HepG2 (cell line): ENCODE measurements at regions not wholly inside any gene's neighbourhood (a gene's known extent, or its start where the extent isn't known, plus 50 kb on each side); places are given as distances from the start of the nearest gene placed in this dataset.

Experiments used
- ATAC-seq: fragments of 200-7000 bp; cut with Tn5 transposase; 3 replicates; pipeline ENCODE4 v1.9.1; 2020; ENCODE audit warnings: mild to moderate bottlenecking, moderate library complexity
- BruUV-seq: library from RNA; stranded (reverse); fragments of 400-500 nt; replicated peaks from 2 replicates; lab custom pipeline; 2021; lab: Mats Ljungman, UMichigan
- CTCF ChIA-PET: fragments of 300-600 bp; formaldehyde crosslinking; extraction: SDS; loops from one replicate; lab custom pipeline; 2021; ENCODE audit warnings: low total read pairs, inconsistent platforms, low intra/inter-chr PET ratio; lab: Yijun Ruan, JAX
- POLR2A ChIA-PET: fragments of 350-600 bp; sonication (Branson Sonifier 250); formaldehyde crosslinking; loops from one replicate; lab custom pipeline; 2020; ENCODE audit warnings: antibody characterized with exemption, inconsistent platforms; lab: Yijun Ruan, JAX
- DNase-seq: peaks from one replicate; pipeline ENCODE4 v3.0.0-alpha.2; 2015; ENCODE audit warnings: low spot score
- FAIRE-seq: peaks from 3 replicates; lab custom pipeline; 2011; peaks lifted over from hg19 to GRCh38; lab: Jason Lieb, UNC
- H2AFZ ChIP-seq: one replicate; pipeline ENCODE4 v1.6.1; 2011; ENCODE audit warnings: low read length, inconsistent platforms
- H3K27ac ChIP-seq: fragments of 300-600 bp; 3 replicates; pipeline ENCODE4 v1.8.0; 2011; ENCODE audit warnings: mixed run types, mild to moderate bottlenecking, mixed read lengths, low read length, inconsistent platforms; ENCODE audit not compliant: insufficient read depth; ENCODE audit errors: extremely low read length
- H3K27me3 ChIP-seq, 2 experiments: fragments of 200-600 bp in 1 of 2; 2 replicates in 1 of 2; 3 replicates in 1 of 2; pipeline versions ENCODE4 v1.6.0 to v1.8.0; 2011; ENCODE audit warnings: low read length in 2 of 2, mild to moderate bottlenecking in 2 of 2, moderate library complexity in 2 of 2, inconsistent platforms in 1 of 2; ENCODE audit not compliant: insufficient read depth in 2 of 2, control insufficient read depth in 1 of 2
- H3K36me3 ChIP-seq, 2 experiments: fragments of 200-600 bp in 1 of 2; replicated peaks in 1 of 2; 2 replicates in 1 of 2; 3 replicates in 1 of 2; pipeline versions ENCODE4 v1.5.1 to v1.8.0; 2011; ENCODE audit warnings: low read length in 2 of 2, inconsistent platforms in 1 of 2; ENCODE audit not compliant: insufficient read depth in 2 of 2, control insufficient read depth in 1 of 2
- H3K4me1 ChIP-seq: 2 replicates; pipeline ENCODE4 v1.5.1; 2012; ENCODE audit warnings: low read length, inconsistent platforms; ENCODE audit not compliant: insufficient read depth
- H3K4me2 ChIP-seq: 2 replicates; pipeline ENCODE4 v1.6.0; 2011; ENCODE audit warnings: low read depth, low read length, inconsistent platforms
- H3K4me3 ChIP-seq, 3 experiments: fragments of 200-600 bp in 1 of 3; sonication (generic), shearing (Covaris generic) in 1 of 3; replicated peaks in 1 of 3; 2 replicates each; pipeline ENCODE4 v1.5.1; 2011 to 2016; ENCODE audit warnings: low read length in 3 of 3, inconsistent platforms in 2 of 3, low read depth in 2 of 3, mild to moderate bottlenecking in 2 of 3, control low read depth in 1 of 3, mixed read lengths in 1 of 3; ENCODE audit not compliant: insufficient read depth in 1 of 3
- H3K79me2 ChIP-seq: one replicate; pipeline ENCODE4 v1.6.1; 2011; ENCODE audit warnings: low read length, inconsistent platforms; ENCODE audit not compliant: insufficient read depth
- H3K9ac ChIP-seq: 2 replicates; pipeline ENCODE4 v1.6.0; 2011; ENCODE audit warnings: mild to moderate bottlenecking, low read depth, low read length, inconsistent platforms; ENCODE audit not compliant: insufficient read depth
- H3K9me3 ChIP-seq: 2 replicates; pipeline ENCODE4 v1.5.1; 2012; ENCODE audit warnings: mild to moderate bottlenecking, low read length
- H4K20me1 ChIP-seq: 2 replicates; pipeline ENCODE4 v1.6.0; 2011; ENCODE audit warnings: inconsistent platforms, mild to moderate bottlenecking, low read length, moderate library complexity; ENCODE audit not compliant: insufficient read depth
- CREB1 ChIP-seq, 2 experiments: fragments of 450-650 bp in 1 of 2; IDR thresholded peaks; 2 replicates each; pipeline ENCODE4 v1.6.1; 2016 to 2017; ENCODE audit warnings: control low read depth in 1 of 2, mild to moderate bottlenecking in 1 of 2, missing compliant biosample characterization in 1 of 2, missing genetic modification characterization in 1 of 2
- FOXJ3 ChIP-seq: sonication (generic); formaldehyde crosslinking; IDR thresholded peaks from 2 replicates; pipeline ENCODE4 v1.4.0; 2020; ENCODE audit warnings: missing genetic modification reagents, mild to moderate bottlenecking, borderline replicate concordance
- IRX3 ChIP-seq: sonication (generic); formaldehyde crosslinking; IDR thresholded peaks from 2 replicates; pipeline ENCODE4 v1.8.1; 2023; ENCODE audit warnings: mild to moderate bottlenecking, low read depth, missing genetic modification reagents, borderline replicate concordance
- KDM5B ChIP-seq: sonication (generic); formaldehyde crosslinking; IDR thresholded peaks from 2 replicates; pipeline ENCODE4 v1.4.0; 2020; ENCODE audit warnings: missing genetic modification reagents, mild to moderate bottlenecking, borderline replicate concordance
- NFE2 ChIP-seq: sonication (generic); formaldehyde crosslinking; IDR thresholded peaks from 2 replicates; pipeline ENCODE4 v1.4.0; 2020; ENCODE audit warnings: missing genetic modification reagents
- ZBTB7A ChIP-seq: sonication (generic); formaldehyde crosslinking; IDR thresholded peaks from 2 replicates; pipeline ENCODE4 v1.8.0; 2022; ENCODE audit warnings: mild to moderate bottlenecking, missing genetic modification reagents
- ZNF292 ChIP-seq: sonication (generic); formaldehyde crosslinking; IDR thresholded peaks from 2 replicates; pipeline ENCODE4 v1.8.1; 2022; ENCODE audit warnings: mild to moderate bottlenecking, low read depth, missing genetic modification reagents, borderline replicate concordance
- ZNF33B ChIP-seq: sonication (generic); formaldehyde crosslinking; IDR thresholded peaks from 2 replicates; pipeline ENCODE4 v1.5.1; 2020; ENCODE audit warnings: mild to moderate bottlenecking, missing genetic modification reagents
- ZNF350 ChIP-seq: sonication (generic); formaldehyde crosslinking; IDR thresholded peaks from 2 replicates; pipeline ENCODE4 v1.4.0; 2020; ENCODE audit warnings: mild to moderate bottlenecking, low read depth, missing genetic modification reagents, borderline replicate concordance
- ZNF713 ChIP-seq: sonication (generic); formaldehyde crosslinking; IDR thresholded peaks from 2 replicates; pipeline ENCODE4 v1.4.0; 2020; ENCODE audit warnings: mild to moderate bottlenecking, missing genetic modification reagents
- ZNF883 ChIP-seq: sonication (generic); formaldehyde crosslinking; IDR thresholded peaks from 2 replicates; pipeline ENCODE4 v1.5.1; 2020; ENCODE audit warnings: mild to moderate bottlenecking, missing genetic modification reagents; ENCODE audit errors: not compliant biosample characterization
- whole genome bisulfite sequencing: methylation state at CpG from one replicate; pipeline ENCODE4 v1.1.6; 2017; ENCODE audit warnings: low lambda C conversion rate; 5-methylcytosine and 5-hydroxymethylcytosine counted together
- in situ Hi-C: cut with HindIII; loops from 2 replicates; pipeline ENCODE4 v1.10.0; 2017; ENCODE audit warnings: low pct_unique_long_range_greater_than_20kb; ENCODE audit not compliant: extremely low pct_ligation_motif_present
- intact Hi-C: fragments of 100-400 bp; cut with micrococcal nuclease; formaldehyde crosslinking; loops from one replicate; pipeline ENCODE4 v1.10.0; 2022; ENCODE audit not compliant: unreplicated experiment
- TF ChIP-seq, protein P1 (sequence below): sonication (generic); formaldehyde crosslinking; IDR thresholded peaks from 2 replicates; pipeline ENCODE4 v1.5.0; 2020; ENCODE audit warnings: missing genetic modification reagents
- TF ChIP-seq, protein P2 (sequence below): IDR thresholded peaks from 2 replicates; pipeline ENCODE4 v1.6.1; 2016; ENCODE audit warnings: missing compliant biosample characterization, missing genetic modification reagents, borderline replicate concordance

DNA sequence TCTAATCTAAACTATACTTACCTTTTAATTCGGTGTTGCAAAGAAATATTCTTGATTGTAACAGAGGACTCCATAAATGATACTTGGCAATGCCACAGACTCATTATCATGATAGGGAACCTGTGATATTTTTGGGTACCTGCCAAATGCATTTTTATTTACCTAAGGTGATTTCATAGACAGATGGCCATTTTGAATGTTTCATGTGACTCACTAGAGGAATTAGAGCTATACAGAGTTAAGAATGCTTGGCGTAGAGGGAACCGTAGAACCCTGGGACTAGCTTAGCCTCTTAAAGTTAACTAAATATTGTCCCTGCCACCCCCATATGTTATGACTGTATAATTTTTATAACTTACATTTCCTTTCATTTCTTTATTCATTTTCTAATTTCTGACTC, 136.1 kb downstream of the DISP1 start:
- 97% methylated on average over 3 of the region's 3 CpGs for WGBS
- Histone ChIP-seq H3K36me3 (no peaks in the 10 kb centered on the region), H3K4me3 (no peak overlapping the region), H2AFZ (no peak overlapping the region), H3K79me2 (no peaks in the 10 kb centered on the region), H4K20me1 (no peaks in the 10 kb centered on the region), H3K27ac (no peak overlapping the region), H3K9ac (no peak overlapping the region), H3K4me1 (no peaks in the 10 kb centered on the region), H3K4me2 (no peak overlapping the region), H3K27me3 (no peaks in the 10 kb centered on the region), H3K9me3 (no peaks in the 10 kb centered on the region)
- POLR2A ChIA-PET, result no interaction called here
- ATAC-seq (no peak), DNase-seq (no peak), FAIRE-seq (no peak)
- intact Hi-C loops (no loop called here), in situ Hi-C loops (no loop called here)
- BruUV-seq, result no TSS peak
- CTCF ChIA-PET, result no interaction called here
- TF ChIP-seq, protein P1, sequence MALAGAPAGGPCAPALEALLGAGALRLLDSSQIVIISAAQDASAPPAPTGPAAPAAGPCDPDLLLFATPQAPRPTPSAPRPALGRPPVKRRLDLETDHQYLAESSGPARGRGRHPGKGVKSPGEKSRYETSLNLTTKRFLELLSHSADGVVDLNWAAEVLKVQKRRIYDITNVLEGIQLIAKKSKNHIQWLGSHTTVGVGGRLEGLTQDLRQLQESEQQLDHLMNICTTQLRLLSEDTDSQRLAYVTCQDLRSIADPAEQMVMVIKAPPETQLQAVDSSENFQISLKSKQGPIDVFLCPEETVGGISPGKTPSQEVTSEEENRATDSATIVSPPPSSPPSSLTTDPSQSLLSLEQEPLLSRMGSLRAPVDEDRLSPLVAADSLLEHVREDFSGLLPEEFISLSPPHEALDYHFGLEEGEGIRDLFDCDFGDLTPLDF (CRISPR knock-in tag), result no peak
- TF ChIP-seq KDM5B (CRISPR knock-in tag) (no peak), ZNF883 (CRISPR knock-in tag) (no peak), ZNF292 (CRISPR knock-in tag) (no peak), ZNF350 (CRISPR knock-in tag) (no peak), FOXJ3 (CRISPR knock-in tag) (no peak), IRX3 (CRISPR knock-in tag) (no peak), CREB1 (IDR thresholded peaks at IDR 0.05) (no peak), CREB1 (CRISPR knock-in tag; IDR thresholded peaks at IDR 0.05) (no peak), ZNF713 (CRISPR knock-in tag) (no peak), ZBTB7A (CRISPR knock-in tag) (no peak), NFE2 (CRISPR knock-in tag) (no peak), ZNF33B (CRISPR knock-in tag) (no peak)
- TF ChIP-seq, protein P2, sequence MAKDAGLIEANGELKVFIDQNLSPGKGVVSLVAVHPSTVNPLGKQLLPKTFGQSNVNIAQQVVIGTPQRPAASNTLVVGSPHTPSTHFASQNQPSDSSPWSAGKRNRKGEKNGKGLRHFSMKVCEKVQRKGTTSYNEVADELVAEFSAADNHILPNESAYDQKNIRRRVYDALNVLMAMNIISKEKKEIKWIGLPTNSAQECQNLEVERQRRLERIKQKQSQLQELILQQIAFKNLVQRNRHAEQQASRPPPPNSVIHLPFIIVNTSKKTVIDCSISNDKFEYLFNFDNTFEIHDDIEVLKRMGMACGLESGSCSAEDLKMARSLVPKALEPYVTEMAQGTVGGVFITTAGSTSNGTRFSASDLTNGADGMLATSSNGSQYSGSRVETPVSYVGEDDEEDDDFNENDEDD (CRISPR knock-in tag), result no peak
